Retinal pigment epithelial cell (primary cell): ENCODE measurements at regions not wholly inside any gene's neighbourhood (a gene's known extent, or its start where the extent isn't known, plus 50 kb on each side); places are given as distances from the start of the nearest gene placed in this dataset.

ENCODE experiments used
- DNase-seq: peaks from one replicate; pipeline ENCODE4 v3.0.0-alpha.2; 2010; ENCODE audit warnings: low read depth
- H3K4me3 ChIP-seq: 2 replicates; pipeline ENCODE4 v1.5.1; 2011; ENCODE audit warnings: mild to moderate bottlenecking, low read length, control low read depth, moderate library complexity
- CTCF ChIP-seq: conservative IDR thresholded peaks from 2 replicates; pipeline ENCODE4 v1.5.1; 2011; ENCODE audit warnings: low read depth, low read length, control low read depth, inconsistent platforms

GRCh38 chr22:47396515-47396914 lies 634.1 kb downstream of the TBC1D22A start:
- H3K4me3 ChIP-seq, result no peak overlapping the region
- no peak for TF ChIP-seq CTCF
- DNase-seq, result no peak

GRCh38 chr22:47396105-47396504 lies 633.7 kb downstream of the TBC1D22A start:
- TF ChIP-seq CTCF, result no peak
- H3K4me3 ChIP-seq, result no peak overlapping the region
- no peak for DNase-seq

- no peak for TF ChIP-seq CTCF
- no peak overlapping the region for H3K4me3 ChIP-seq
- DNase-seq, result no peak
These were observed 633.0 kb downstream of the TBC1D22A start for GRCh38 chr22:47395481-47395880.

GRCh38 chr22:47394504-47395440 lies 632.3 kb downstream of the TBC1D22A start:
- DNase-seq, result no peak
- no peak for TF ChIP-seq CTCF
- no peak overlapping the region for H3K4me3 ChIP-seq

GRCh38 chr22:47393191-47393590 lies 630.7 kb downstream of the TBC1D22A start:
- no peak for TF ChIP-seq CTCF
- no peak overlapping the region for H3K4me3 ChIP-seq
- no peak for DNase-seq

GRCh38 chr22:47392729-47393128 lies 630.3 kb downstream of the TBC1D22A start:
- TF ChIP-seq CTCF, result no peak

GRCh38 chr22:47392054-47392347 lies 629.6 kb downstream of the TBC1D22A start:
- TF ChIP-seq CTCF, result no peak
- H3K4me3 ChIP-seq, result no peak overlapping the region
- no peak for DNase-seq

More at GRCh38 chr22:47392729-47393128, 630.3 kb downstream of the TBC1D22A start:
- DNase-seq, result no peak
- H3K4me3 ChIP-seq, result no peak overlapping the region
